Fibroblast of the aortic adventitia (primary cell): ENCODE measurements at regions not wholly inside any gene's neighbourhood (a gene's known extent, or its start where the extent isn't known, plus 50 kb on each side); places are given as distances from the start of the nearest gene placed in this dataset.
"Not testable (repeated sequence)": the region's sequence is repeated elsewhere in the genome, so short reads cannot be mapped to it uniquely, and the experiment has no call there.

Experiments used
- DNase-seq: peaks from one replicate; pipeline ENCODE4 v3.0.0-alpha.2; 2010; ENCODE audit warnings: low read depth
- H3K4me3 ChIP-seq: 2 replicates; pipeline ENCODE4 v1.5.1; 2011; ENCODE audit warnings: low read depth, mild to moderate bottlenecking, control low read depth, low read length, moderate library complexity
- TF ChIP-seq, protein P1 (sequence below): IDR thresholded peaks from 2 replicates; pipeline ENCODE4 v1.5.1; 2011; ENCODE audit warnings: mild to moderate bottlenecking, low read length, control low read depth, inconsistent platforms; ENCODE audit not compliant: insufficient read depth

DNA sequence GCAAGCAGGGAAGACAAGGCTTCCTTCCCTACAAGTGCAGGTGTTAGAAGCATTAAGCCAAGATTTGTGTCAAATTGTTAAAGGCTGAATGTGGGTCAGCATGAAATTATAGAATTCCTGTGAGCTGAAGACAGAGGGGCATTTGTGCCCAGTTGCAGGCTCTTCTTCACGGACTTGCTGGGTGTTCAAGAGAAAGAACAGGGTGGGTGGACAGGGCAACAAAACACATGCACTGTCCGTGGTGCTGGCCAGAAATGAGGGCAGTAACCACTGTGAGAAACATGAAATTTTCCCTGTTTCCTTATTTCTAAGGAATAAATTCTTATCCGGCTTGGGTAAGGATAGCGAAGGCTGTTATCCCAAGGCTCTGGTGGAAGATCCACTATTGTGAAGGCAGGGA, 579.5 kb upstream of the HTR1E start:
- no peak overlapping the region for H3K4me3 ChIP-seq
- DNase-seq = no peak
- TF ChIP-seq, protein P1, sequence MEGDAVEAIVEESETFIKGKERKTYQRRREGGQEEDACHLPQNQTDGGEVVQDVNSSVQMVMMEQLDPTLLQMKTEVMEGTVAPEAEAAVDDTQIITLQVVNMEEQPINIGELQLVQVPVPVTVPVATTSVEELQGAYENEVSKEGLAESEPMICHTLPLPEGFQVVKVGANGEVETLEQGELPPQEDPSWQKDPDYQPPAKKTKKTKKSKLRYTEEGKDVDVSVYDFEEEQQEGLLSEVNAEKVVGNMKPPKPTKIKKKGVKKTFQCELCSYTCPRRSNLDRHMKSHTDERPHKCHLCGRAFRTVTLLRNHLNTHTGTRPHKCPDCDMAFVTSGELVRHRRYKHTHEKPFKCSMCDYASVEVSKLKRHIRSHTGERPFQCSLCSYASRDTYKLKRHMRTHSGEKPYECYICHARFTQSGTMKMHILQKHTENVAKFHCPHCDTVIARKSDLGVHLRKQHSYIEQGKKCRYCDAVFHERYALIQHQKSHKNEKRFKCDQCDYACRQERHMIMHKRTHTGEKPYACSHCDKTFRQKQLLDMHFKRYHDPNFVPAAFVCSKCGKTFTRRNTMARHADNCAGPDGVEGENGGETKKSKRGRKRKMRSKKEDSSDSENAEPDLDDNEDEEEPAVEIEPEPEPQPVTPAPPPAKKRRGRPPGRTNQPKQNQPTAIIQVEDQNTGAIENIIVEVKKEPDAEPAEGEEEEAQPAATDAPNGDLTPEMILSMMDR = no peak

DNA sequence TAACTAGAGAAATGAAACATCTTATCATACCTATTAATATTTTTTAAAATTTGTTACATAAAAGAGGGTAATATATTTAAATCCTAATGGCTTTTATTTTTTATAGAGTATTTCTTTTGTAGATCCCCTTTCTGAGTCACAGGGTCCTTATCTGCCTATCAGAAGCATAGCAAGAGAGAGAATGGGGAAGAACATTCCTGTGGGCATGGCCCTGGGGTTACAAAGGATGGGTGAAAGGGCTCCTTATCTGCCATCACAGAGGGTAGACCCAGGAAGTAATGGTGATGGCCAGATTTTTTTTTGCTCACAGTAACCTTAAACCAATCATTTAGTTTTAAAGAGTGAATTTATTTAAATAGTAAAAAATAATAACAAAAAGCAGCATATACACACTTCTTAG, 582.1 kb upstream of the HTR1E start:
- no peak overlapping the region for H3K4me3 ChIP-seq
- no peak for DNase-seq
- TF ChIP-seq, protein P1 = no peak

DNA sequence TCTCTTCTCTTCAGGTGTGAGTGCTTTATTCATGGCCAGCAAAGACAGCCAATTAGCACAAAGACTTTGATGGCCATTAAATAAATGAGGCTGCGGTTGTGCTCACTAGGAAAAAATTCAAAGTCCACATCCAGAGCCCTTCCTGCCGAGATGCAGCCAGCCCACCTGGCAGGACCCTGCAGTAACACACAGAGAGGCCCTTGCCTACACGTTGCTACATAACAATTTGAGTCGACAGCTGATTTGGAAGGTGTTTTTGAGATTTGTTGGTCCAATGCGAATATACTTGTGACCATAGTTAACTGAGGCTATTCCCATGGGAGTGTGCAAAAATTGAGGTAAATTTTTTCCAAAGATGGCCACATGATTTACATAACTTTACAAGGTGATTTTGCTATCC, 605.4 kb upstream of the HTR1E start:
- TF ChIP-seq, protein P1 = no peak

DNA sequence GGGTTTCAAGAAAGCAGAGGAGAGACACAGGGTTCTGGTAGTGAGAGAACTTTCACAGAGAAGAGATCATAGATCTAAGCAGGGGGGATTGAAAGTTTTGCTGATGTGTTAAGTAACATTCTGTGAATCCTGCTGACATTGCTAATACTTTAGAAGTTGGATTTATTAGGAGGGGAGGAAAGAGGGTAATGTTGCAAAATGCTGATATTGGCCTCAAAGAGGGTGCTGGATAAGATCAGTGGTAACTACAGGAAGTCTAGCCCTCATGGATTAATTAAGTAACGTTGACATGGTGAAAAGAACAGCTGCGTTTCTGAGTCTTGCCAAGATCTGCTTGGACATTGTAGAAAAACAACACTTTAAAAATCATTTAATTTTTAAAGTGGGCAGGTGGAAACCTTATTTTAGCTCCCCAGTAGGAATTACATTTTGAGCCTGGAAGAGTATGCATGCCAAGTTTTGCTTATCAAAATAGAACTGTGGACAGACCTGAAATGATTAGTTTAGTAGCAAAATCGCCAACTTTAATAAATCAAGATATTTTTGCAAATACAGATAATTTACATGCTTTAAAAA, 606.0 kb upstream of the HTR1E start:
- TF ChIP-seq, protein P1 = no peak
- no peak overlapping the region for H3K4me3 ChIP-seq
- DNase-seq = no peak

More for the DNA sequence above, 605.4 kb upstream of the HTR1E start:
- H3K4me3 ChIP-seq = no peak overlapping the region
- no peak for DNase-seq

DNA sequence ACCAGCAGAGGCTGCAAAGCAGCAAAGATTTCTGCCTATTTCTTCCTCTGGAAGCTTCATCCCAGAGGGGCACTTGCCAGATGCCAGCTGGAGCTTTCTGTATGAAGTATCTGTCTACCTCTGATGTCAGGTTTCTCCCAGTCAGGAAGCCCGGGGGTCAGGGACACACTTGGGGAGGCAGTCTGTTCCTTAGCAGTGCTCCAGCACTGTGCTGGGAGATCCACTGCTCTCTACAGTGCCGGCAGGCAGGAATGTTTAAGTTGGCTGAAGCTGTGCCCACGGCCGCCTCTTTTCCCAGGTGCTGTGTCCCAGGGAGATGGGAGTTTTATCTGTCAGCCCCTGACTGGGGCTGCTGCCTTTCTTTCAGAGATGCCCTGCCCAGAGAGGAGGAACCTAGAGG, 631.1 kb upstream of the HTR1E start:
- TF ChIP-seq, protein P1 = no peak
- DNase-seq = no peak

DNA sequence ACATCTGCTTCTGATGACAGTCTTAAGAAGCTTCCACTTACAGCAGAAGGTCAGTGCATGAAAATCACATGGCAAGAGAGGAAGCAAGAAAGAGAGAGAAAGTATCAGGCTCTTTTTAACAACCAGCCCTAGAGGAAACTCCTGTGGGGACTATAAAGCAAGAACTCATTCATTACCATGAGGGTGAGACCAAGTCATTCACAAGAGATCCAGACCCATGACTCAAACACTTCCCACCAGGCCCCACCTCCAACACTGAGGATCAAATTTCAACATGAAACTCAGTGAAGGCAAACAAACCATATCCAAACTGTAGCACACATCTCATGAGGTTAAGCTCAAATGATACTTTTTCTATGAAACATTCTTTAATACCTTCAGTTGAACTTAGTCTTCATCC, 643.2 kb upstream of the SYNCRIP start:
- no peak for DNase-seq
- TF ChIP-seq, protein P1 = no peak
- H3K4me3 ChIP-seq = no peak overlapping the region

More for the DNA sequence above, 631.1 kb upstream of the HTR1E start:
- no peak overlapping the region for H3K4me3 ChIP-seq

DNA sequence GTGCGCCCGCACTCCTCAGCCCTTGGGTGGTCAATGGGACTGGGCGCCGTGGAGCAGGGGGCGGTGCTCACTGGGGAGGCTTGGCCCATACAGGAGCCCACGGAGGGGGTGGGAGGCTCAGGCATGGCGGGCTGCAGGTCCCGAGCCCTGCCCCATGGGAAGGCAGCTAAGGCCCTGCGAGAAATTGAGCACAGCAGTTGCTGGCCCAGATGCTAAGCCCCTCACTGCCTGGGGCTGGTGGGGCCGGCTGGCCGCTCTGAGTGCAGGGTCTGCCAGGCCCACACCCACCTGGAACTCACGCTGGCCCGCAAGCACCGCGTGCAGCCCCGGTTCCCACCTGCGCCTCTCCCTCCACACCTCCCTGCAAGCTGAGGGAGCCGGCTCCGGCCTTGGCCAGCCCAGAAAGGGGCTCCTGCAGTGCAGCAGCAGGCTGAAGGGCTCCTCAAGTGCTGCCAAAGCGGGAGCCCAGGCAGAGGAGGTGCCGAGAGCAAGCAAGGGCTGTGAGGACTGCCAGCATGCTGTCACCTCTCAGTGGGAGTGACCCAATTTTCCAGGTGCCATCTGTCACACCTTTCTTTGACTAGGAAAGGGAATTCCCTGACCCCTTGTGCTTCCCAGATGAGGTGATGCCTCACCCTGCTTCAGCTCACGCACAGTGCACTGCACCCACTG, 642.3 kb upstream of the SYNCRIP start:
- DNase-seq, H3K4me3 ChIP-seq: not testable (repeated sequence)

DNA sequence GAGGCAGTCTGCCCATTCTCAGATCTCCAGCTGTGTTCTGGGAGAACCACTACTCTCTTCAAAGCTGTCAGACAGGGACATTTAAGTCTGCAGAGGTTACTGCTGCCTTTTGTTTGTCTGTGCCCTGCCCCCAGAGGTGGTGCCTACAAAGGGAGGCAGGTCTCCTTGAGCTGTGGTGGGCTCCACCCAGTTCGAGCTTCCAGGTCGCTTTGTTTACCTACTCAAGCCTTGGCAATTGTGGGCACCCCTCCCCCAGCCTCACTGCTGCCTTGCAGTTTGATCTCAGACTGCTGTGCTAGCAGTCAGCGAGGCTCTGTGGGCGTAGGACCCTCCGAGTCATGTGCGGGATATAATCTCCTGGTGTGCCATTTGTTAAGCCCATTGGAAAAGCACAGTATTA, 640.9 kb upstream of the SYNCRIP start:
- not testable (repeated sequence) for H3K4me3 ChIP-seq, DNase-seq
